Stimulated activated CD4-positive, alpha-beta T cell treated with anti-CD3 and anti-CD28 coated beads, TNF-alpha, amount 100 ng/mL, for 24 hours (primary cell): ENCODE measurements at regions not wholly inside any gene's neighbourhood (a gene's known extent, or its start where the extent isn't known, plus 50 kb on each side); places are given as distances from the start of the nearest gene placed in this dataset.

Source experiments
- DNase-seq, 3 experiments: peaks; one replicate each; pipeline ENCODE4 v3.0.0-alpha.2; 2020; ENCODE audit warnings: low read depth in 3 of 3

- DNase-seq = no peak
Observed at GRCh38 chr9:1429297-1429696, 379.1 kb downstream of the DMRT2 start.

- no peak for DNase-seq
Observed at GRCh38 chr9:1431461-1431860, 381.3 kb downstream of the DMRT2 start.

GRCh38 chr9:1434052-1434767 lies 384.1 kb downstream of the DMRT2 start:
- no peak for DNase-seq

GRCh38 chr9:1434811-1435210 lies 384.7 kb downstream of the DMRT2 start:
- no peak for DNase-seq

GRCh38 chr9:1440256-1440655 lies 390.1 kb downstream of the DMRT2 start:
- DNase-seq = no peak

- no peak for DNase-seq
Observed at GRCh38 chr9:1442105-1442504, 391.9 kb downstream of the DMRT2 start.

GRCh38 chr9:1443450-1443849 lies 393.3 kb downstream of the DMRT2 start:
- DNase-seq = no peak

- no peak for DNase-seq
Observed at GRCh38 chr9:1446671-1447070, 396.5 kb downstream of the DMRT2 start.

GRCh38 chr9:1453636-1454035 lies 403.5 kb downstream of the DMRT2 start:
- no peak for DNase-seq

- DNase-seq = no peak
Observed at GRCh38 chr9:1454211-1454610, 404.1 kb downstream of the DMRT2 start.

- no peak for DNase-seq
Observed at GRCh38 chr9:1454616-1455347, 404.6 kb downstream of the DMRT2 start.

- DNase-seq = no peak
Observed at GRCh38 chr9:1455766-1456165, 405.6 kb downstream of the DMRT2 start.

- DNase-seq = no peak
Observed at GRCh38 chr9:1456301-1457024, 406.3 kb downstream of the DMRT2 start.

GRCh38 chr9:1457460-1457859 lies 407.3 kb downstream of the DMRT2 start:
- no peak for DNase-seq

- DNase-seq = no peak
Observed at GRCh38 chr9:1458503-1458902, 408.3 kb downstream of the DMRT2 start.

GRCh38 chr9:1460143-1460769 lies 410.1 kb downstream of the DMRT2 start:
- DNase-seq = no peak

- no peak for DNase-seq
Observed at GRCh38 chr9:1461812-1462211, 411.7 kb downstream of the DMRT2 start.

- DNase-seq = no peak
Observed at GRCh38 chr9:1462626-1463308, 412.6 kb downstream of the DMRT2 start.

GRCh38 chr9:1469996-1470395 lies 419.8 kb downstream of the DMRT2 start:
- DNase-seq = no peak

- DNase-seq = no peak
Observed at GRCh38 chr9:1473956-1474634, 423.9 kb downstream of the DMRT2 start.

- no peak for DNase-seq
Observed at GRCh38 chr9:1474671-1475070, 424.5 kb downstream of the DMRT2 start.
